GM12864 (cell line): ENCODE measurements at regions not wholly inside any gene's neighbourhood (a gene's known extent, or its start where the extent isn't known, plus 50 kb on each side); places are given as distances from the start of the nearest gene placed in this dataset.
A peak's percentile ranks its signal among the peaks of the same experiment; 100 is the strongest.

Source experiments
- DNase-seq: peaks from one replicate; pipeline ENCODE4 v3.0.0-alpha.2; 2011; ENCODE audit warnings: low read depth
- H3K4me3 ChIP-seq: 2 replicates; pipeline ENCODE4 v1.5.1; 2011; ENCODE audit warnings: mild to moderate bottlenecking, low read depth, low read length, control low read depth
- TF ChIP-seq, protein P1 (sequence below): IDR thresholded peaks from 2 replicates; pipeline ENCODE4 v1.5.1; 2011; ENCODE audit warnings: low read depth, mild to moderate bottlenecking, moderate library complexity, low read length, control low read depth, inconsistent platforms; ENCODE audit errors: missing control alignments

- no peak for DNase-seq
- TF ChIP-seq, protein P1, sequence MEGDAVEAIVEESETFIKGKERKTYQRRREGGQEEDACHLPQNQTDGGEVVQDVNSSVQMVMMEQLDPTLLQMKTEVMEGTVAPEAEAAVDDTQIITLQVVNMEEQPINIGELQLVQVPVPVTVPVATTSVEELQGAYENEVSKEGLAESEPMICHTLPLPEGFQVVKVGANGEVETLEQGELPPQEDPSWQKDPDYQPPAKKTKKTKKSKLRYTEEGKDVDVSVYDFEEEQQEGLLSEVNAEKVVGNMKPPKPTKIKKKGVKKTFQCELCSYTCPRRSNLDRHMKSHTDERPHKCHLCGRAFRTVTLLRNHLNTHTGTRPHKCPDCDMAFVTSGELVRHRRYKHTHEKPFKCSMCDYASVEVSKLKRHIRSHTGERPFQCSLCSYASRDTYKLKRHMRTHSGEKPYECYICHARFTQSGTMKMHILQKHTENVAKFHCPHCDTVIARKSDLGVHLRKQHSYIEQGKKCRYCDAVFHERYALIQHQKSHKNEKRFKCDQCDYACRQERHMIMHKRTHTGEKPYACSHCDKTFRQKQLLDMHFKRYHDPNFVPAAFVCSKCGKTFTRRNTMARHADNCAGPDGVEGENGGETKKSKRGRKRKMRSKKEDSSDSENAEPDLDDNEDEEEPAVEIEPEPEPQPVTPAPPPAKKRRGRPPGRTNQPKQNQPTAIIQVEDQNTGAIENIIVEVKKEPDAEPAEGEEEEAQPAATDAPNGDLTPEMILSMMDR = no peak
- H3K4me3 ChIP-seq = no peak overlapping the region
Measured at GRCh38 chr12:126648074-126648473, 1582.8 kb downstream of the AACS start.

GRCh38 chr12:126651133-126651532 lies 1585.9 kb downstream of the AACS start:
- no peak overlapping the region for H3K4me3 ChIP-seq
- DNase-seq = no peak
- TF ChIP-seq, protein P1 = no peak

DNA sequence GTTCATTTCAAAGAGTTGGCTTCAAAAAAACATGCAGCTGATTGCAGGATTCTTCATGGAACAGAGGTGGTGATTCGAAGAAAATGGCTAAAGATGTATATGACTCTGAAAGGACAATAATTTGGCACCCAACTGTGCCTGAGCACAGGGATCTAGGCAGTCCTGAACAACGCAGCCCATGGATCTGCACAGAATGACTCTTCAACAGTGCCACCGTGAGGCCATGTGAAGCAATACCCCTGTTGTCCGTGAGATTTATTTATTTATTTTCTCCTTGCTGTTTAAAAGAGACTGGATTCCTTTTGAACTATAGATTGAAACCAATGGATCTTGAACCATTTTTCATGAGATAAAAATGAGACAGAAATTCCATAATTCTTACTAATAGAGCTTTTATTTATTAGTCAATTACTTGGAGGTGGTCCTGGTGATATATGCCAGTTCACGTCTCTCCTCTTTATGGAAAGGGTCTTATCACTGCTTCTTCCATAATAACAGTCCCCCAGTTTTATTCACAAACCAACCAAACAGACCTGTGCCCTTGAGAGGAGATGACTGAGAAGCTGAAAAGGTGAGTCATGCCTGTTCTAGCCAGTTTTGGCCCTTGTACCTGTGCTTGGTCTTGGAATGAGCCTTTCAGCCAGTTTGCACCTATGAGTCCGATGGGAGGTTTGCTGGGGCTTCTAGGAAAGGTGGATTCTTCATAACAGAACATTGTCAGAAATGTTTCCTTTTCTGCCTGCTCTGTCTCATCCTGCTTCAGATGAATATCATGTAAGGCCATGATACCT lies 1598.3 kb downstream of the AACS start:
- no peak for DNase-seq
- TF ChIP-seq, protein P1 = peak; percentile 34
- no peak overlapping the region for H3K4me3 ChIP-seq

GRCh38 chr12:126667339-126667738 lies 1599.6 kb upstream of the TMEM132C start:
- no peak overlapping the region for H3K4me3 ChIP-seq
- no peak for DNase-seq
- TF ChIP-seq, protein P1 = no peak

DNA sequence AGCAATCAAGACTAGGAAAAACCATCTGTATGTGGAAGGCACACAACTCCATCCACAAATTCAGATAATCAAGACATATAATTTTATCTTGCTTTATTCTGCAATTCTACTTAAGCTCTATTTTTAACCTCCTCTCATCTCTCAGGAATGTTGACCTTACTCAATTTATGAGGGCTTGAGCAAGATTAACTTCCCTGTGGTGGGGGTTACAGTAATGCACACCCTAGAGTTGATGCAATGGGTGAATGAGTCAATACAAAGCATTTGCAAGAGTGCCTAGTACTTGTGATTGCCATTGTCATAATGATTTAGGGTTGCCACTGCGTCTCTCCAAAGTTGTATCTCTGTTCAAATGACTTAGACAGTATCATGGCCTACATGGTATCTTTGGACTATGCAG lies 1598.4 kb upstream of the TMEM132C start:
- no peak for DNase-seq
- TF ChIP-seq, protein P1 = no peak

DNA sequence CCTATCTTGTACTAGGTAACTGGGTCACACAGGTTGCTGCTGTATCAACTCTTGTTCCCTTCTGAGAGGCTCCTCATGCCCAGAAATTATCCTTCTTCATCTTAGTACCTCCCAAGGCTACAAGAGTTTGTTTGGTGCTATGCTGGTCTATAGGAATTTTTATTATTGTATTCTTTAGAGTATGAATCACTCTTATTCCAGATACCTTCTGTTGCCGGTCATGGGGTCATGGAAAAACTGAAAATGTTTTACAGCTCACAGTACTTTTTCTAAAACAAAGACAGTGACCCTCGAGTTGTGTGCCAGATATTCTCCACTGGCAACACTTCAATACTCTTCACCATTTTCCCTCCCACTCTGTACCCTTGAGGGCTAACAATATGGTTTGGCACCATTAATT lies 1598.0 kb upstream of the TMEM132C start:
- DNase-seq = no peak
- H3K4me3 ChIP-seq = no peak overlapping the region
- TF ChIP-seq, protein P1 = no peak

More for the DNA sequence above, 1598.4 kb upstream of the TMEM132C start:
- H3K4me3 ChIP-seq = no peak overlapping the region

DNA sequence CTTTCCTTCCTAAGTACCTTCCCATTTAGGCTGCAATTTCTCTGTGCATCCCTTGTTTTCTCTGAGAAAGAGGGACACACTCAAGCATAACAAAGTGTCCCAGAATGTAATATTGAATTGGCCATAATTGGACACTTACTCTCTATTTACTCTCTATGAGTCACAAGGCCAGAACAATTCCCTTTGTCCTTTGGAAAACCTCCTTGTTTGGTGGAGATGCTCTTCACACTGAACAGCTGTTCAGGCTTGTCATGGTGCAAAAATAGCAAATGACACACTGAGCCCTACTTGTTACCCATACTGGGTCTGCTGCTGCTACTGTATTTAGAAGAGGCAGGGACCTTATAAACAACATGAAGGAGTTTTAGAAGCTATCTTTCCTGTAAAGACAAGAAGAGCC lies 1590.5 kb upstream of the TMEM132C start:
- TF ChIP-seq, protein P1 = no peak
- DNase-seq = no peak

More for the DNA sequence above, 1590.5 kb upstream of the TMEM132C start:
- H3K4me3 ChIP-seq = no peak overlapping the region
